WERI-Rb-1 (cell line): ENCODE measurements at regions not wholly inside any gene's neighbourhood (a gene's known extent, or its start where the extent isn't known, plus 50 kb on each side); places are given as distances from the start of the nearest gene placed in this dataset.

Experiments used
- DNase-seq: peaks from one replicate; pipeline ENCODE4 v3.0.0-alpha.2; 2020
- H3K27ac ChIP-seq: fragments of 250-450 bp; sonication (Bioruptor Pico); 2 replicates; pipeline ENCODE4 v1.5.1; 2020; ENCODE audit warnings: mild to moderate bottlenecking, moderate library complexity
- H3K27me3 ChIP-seq: fragments of 250-450 bp; sonication (Bioruptor Pico); 2 replicates; pipeline ENCODE4 v1.5.1; 2021; ENCODE audit warnings: mild to moderate bottlenecking, low read depth, moderate library complexity; ENCODE audit not compliant: insufficient read depth, severe bottlenecking
- H3K36me3 ChIP-seq: fragments of 250-450 bp; sonication (Bioruptor Pico); 2 replicates; pipeline ENCODE4 v1.5.1; 2020; ENCODE audit warnings: mild to moderate bottlenecking, moderate library complexity
- H3K4me3 ChIP-seq: 2 replicates; pipeline ENCODE4 v1.5.1; 2011; ENCODE audit warnings: low read depth, mild to moderate bottlenecking, control low read depth, low read length
- H3K9me3 ChIP-seq: fragments of 250-450 bp; sonication (Bioruptor Pico); 2 replicates; pipeline ENCODE4 v1.5.1; 2021; ENCODE audit warnings: mild to moderate bottlenecking, moderate library complexity; ENCODE audit not compliant: severe bottlenecking
- CTCF ChIP-seq: IDR thresholded peaks from 2 replicates; pipeline ENCODE4 v1.5.1; 2011; ENCODE audit warnings: low read depth, mild to moderate bottlenecking, control low read depth, inconsistent platforms, low read length

GRCh38 chr4:138562544-138562991 is 320.4 kb upstream of the SLC7A11 start:
- H3K4me3 ChIP-seq, result no peak overlapping the region
- peaks cover 2% of the 10 kb centered on the region for H3K9me3 ChIP-seq
- H3K27ac ChIP-seq, result no peak overlapping the region
- DNase-seq, result no peak
- no peak for TF ChIP-seq CTCF
- no peaks in the 10 kb centered on the region for H3K36me3 ChIP-seq
- H3K27me3 ChIP-seq, result no peaks in the 10 kb centered on the region

- DNase-seq, result no peak
- H3K27ac ChIP-seq, result no peak overlapping the region
- no peak overlapping the region for H3K4me3 ChIP-seq
- TF ChIP-seq CTCF, result no peak
- H3K36me3 ChIP-seq, result no peaks in the 10 kb centered on the region
- peaks cover 2% of the 10 kb centered on the region for H3K9me3 ChIP-seq
- no peaks in the 10 kb centered on the region for H3K27me3 ChIP-seq
Observed at GRCh38 chr4:138561906-138562305, 319.8 kb upstream of the SLC7A11 start.

- H3K27ac ChIP-seq, result no peak overlapping the region
- no peak overlapping the region for H3K4me3 ChIP-seq
- no peaks in the 10 kb centered on the region for H3K36me3 ChIP-seq
- no peaks in the 10 kb centered on the region for H3K27me3 ChIP-seq
- TF ChIP-seq CTCF, result no peak
- no peak for DNase-seq
- H3K9me3 ChIP-seq, result peaks cover 2% of the 10 kb centered on the region
Observed at GRCh38 chr4:138561276-138561880, 319.2 kb upstream of the SLC7A11 start.

- H3K27ac ChIP-seq, result no peak overlapping the region
- DNase-seq, result no peak
Observed at GRCh38 chr4:138560448-138560847, 318.3 kb upstream of the SLC7A11 start.

GRCh38 chr4:138558886-138559285 is 316.7 kb upstream of the SLC7A11 start:
- H3K36me3 ChIP-seq, result no peaks in the 10 kb centered on the region
- H3K27ac ChIP-seq, result no peak overlapping the region
- TF ChIP-seq CTCF, result no peak
- no peak overlapping the region for H3K4me3 ChIP-seq
- no peaks in the 10 kb centered on the region for H3K27me3 ChIP-seq
- peaks cover 2% of the 10 kb centered on the region for H3K9me3 ChIP-seq
- no peak for DNase-seq

More at GRCh38 chr4:138560448-138560847, 318.3 kb upstream of the SLC7A11 start:
- Histone ChIP-seq H3K36me3 (no peaks in the 10 kb centered on the region), H3K9me3 (peaks cover 2% of the 10 kb centered on the region), H3K4me3 (no peak overlapping the region), H3K27me3 (no peaks in the 10 kb centered on the region)
- no peak for TF ChIP-seq CTCF

GRCh38 chr4:138555584-138555983 is 313.4 kb upstream of the SLC7A11 start:
- H3K27ac ChIP-seq, result no peak overlapping the region
- TF ChIP-seq CTCF, result peak; percentile 56
- no peaks in the 10 kb centered on the region for H3K36me3 ChIP-seq
- no peaks in the 10 kb centered on the region for H3K27me3 ChIP-seq
- peaks cover 2% of the 10 kb centered on the region for H3K9me3 ChIP-seq
- H3K4me3 ChIP-seq, result no peak overlapping the region
- DNase-seq, result peak; percentile 34
